Small intestine (tissue), 7 donors: ENCODE measurements at regions not wholly inside any gene's neighbourhood (a gene's known extent, or its start where the extent isn't known, plus 50 kb on each side); places are given as distances from the start of the nearest gene placed in this dataset.

Source experiments
- DNase-seq, 2 donors: peaks; one replicate each; pipeline versions ENCODE4 v3.0.0 to v3.0.0-alpha.2; 2013
- FAIRE-seq: peaks from 2 replicates; lab custom pipeline; 2012; peaks lifted over from hg19 to GRCh38; lab: Jason Lieb, UNC
- H3K27ac ChIP-seq, 3 donors: one replicate each; pipeline ENCODE4 v1.5.1; 2013; ENCODE audit warnings: low read length in 2 of 3, mild to moderate bottlenecking in 2 of 3, control low read depth in 1 of 3, inconsistent platforms in 1 of 3, low read depth in 1 of 3, moderate library complexity in 1 of 3
- H3K27me3 ChIP-seq, 3 donors: one replicate each; pipeline ENCODE4 v1.6.1; 2013; ENCODE audit warnings: low read length in 3 of 3, inconsistent platforms in 1 of 3; ENCODE audit not compliant: control insufficient read depth in 3 of 3, insufficient read depth in 3 of 3
- H3K36me3 ChIP-seq, 3 donors: one replicate each; pipeline ENCODE4 v1.6.1; 2013; ENCODE audit warnings: low read length in 3 of 3, inconsistent platforms in 1 of 3, low read depth in 1 of 3, mild to moderate bottlenecking in 1 of 3, moderate library complexity in 1 of 3; ENCODE audit not compliant: control insufficient read depth in 3 of 3, insufficient read depth in 2 of 3
- H3K4me1 ChIP-seq, 3 donors: one replicate each; pipeline ENCODE4 v1.6.1; 2013; ENCODE audit warnings: low read length in 2 of 3, inconsistent platforms in 1 of 3, low read depth in 1 of 3, mild to moderate bottlenecking in 1 of 3, moderate library complexity in 1 of 3; ENCODE audit not compliant: control insufficient read depth in 3 of 3, insufficient read depth in 2 of 3
- H3K4me3 ChIP-seq, 3 donors: one replicate each; pipeline ENCODE4 v1.5.1; 2013; ENCODE audit warnings: low read length in 3 of 3, control low read depth in 1 of 3, inconsistent platforms in 1 of 3, low read depth in 1 of 3, mild to moderate bottlenecking in 1 of 3, moderate library complexity in 1 of 3
- H3K9me3 ChIP-seq, 2 donors: one replicate each; pipeline ENCODE4 v1.6.1; 2013; ENCODE audit warnings: low read depth in 1 of 2, low read length in 1 of 2; ENCODE audit not compliant: control insufficient read depth in 2 of 2, insufficient read depth in 1 of 2
- WGBS, 3 donors: extraction: QIAGEN DNeasy Blood & Tissue Kit; methylation state at CpG; one replicate each; pipeline ENCODE4 v1.1.7; 2013; 5-methylcytosine and 5-hydroxymethylcytosine counted together
- donor health status: healthy with polysubstance abuse.
- donor health status: control.
- donor health status: control.
- donor health status: Bipolar disorder and iron deficiency.
- donor health status: healthy.

DNA sequence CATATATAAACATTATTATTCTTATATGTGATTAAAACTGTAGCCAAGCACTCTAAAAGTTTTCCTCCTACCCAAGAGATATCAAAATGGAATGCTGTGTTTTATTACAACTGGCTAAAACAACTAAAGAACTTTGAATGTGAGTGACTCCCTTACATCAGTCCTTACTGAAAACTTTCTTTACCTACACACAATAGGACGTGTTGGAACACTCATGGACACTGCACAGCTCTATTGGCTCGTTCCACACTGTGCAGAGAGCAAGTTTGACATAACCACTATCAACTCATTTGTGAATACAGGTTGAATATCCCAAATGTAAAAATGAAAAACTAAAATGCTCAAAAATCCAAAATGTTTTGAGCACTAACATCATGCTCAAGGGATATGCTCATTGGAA is 650.6 kb downstream of the SLC4A3 start:
- Histone ChIP-seq H3K4me1 (no peaks in the 10 kb centered on the region), H3K36me3 (no peaks in the 10 kb centered on the region), H3K9me3 (no peaks in the 10 kb centered on the region), H3K27me3 (no peaks in the 10 kb centered on the region), H3K27ac (no peak overlapping the region), H3K4me3 (no peak overlapping the region)
- no peak for FAIRE-seq
- WGBS, 3 donors, result 4 to 36% (median 6%) methylated on average over 2 of the region's 2 CpGs
- no peak for DNase-seq

DNA sequence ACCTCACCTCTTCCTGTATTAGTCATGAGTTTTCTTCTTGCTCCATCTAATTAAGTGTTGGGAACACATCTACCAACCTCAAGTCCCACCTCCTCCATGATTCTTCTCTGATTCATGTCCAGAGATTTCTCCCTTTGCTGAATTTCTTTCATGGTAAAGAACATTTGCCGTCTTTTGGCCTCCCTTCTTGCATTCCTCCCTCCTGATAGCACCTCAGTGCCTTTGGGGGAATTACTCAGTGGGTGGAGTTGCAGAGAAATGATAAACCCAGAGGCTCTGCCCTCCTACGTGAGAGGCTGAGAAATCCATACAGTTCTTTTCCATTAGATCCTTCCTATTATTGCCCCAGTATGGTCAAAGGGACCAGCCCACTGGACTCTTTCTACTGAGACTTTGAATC is 651.9 kb downstream of the SLC4A3 start:
- no peaks in the 10 kb centered on the region for H3K9me3 ChIP-seq
- no peak for FAIRE-seq

DNA sequence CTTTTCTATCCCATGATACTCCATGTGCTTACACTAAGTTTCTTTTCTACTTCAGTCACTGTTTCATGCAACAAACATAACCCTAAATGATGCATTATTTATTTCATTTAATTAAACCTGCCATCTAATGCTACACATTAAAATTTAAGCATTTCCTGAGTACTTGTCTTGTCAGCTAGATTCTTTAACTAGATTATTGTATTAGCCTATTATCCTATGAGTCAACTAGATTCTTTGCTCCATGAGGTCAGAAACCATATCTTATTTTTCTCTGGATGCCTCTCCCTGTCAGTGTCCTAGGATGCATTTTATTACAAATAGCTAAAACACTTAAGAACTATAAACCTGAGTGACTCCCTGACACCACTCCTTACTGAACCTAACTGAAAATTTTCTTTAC is 652.4 kb downstream of the SLC4A3 start:
- H3K4me1 ChIP-seq, result no peaks in the 10 kb centered on the region
- no peaks in the 10 kb centered on the region for H3K9me3 ChIP-seq
- no peaks in the 10 kb centered on the region for H3K36me3 ChIP-seq
- no peak for DNase-seq
- H3K27ac ChIP-seq, result no peak overlapping the region
- no peak for FAIRE-seq
- no peaks in the 10 kb centered on the region for H3K27me3 ChIP-seq
- no peak overlapping the region for H3K4me3 ChIP-seq

More for the DNA sequence above, 651.9 kb downstream of the SLC4A3 start:
- no peak overlapping the region for H3K27ac ChIP-seq
- H3K4me1 ChIP-seq, result no peaks in the 10 kb centered on the region
- H3K4me3 ChIP-seq, result no peak overlapping the region
- 70 to 83% (median 73%) methylated on average over 2 of the region's 2 CpGs for WGBS, 3 donors
- DNase-seq, result no peak
- H3K36me3 ChIP-seq, result no peaks in the 10 kb centered on the region
- no peaks in the 10 kb centered on the region for H3K27me3 ChIP-seq

DNA sequence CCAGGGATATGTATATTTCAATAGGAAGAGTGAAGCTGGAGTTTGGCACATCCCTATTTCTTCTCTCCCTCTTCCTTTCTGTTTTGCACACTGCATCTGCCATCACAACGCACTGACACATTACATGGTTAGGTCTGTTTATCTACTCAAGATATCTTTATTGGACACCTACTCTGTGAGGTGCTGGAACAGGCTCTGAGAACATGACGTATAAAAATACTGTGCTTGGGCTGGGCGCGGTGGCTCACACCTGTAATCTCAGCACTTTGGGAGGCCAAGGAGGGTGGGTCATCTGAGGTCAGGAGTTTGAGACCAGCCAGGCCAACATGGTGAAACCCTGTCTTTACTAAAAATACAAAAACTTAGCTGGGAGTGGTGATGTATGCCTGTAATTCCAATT is 653.3 kb downstream of the SLC4A3 start:
- FAIRE-seq (no peak), DNase-seq (no peak)
- no peaks in the 10 kb centered on the region for H3K4me1 ChIP-seq
- H3K36me3 ChIP-seq, result no peaks in the 10 kb centered on the region
- no peaks in the 10 kb centered on the region for H3K27me3 ChIP-seq
- no peaks in the 10 kb centered on the region for H3K9me3 ChIP-seq
- WGBS, 3 donors, result 75 to 86% (median 76%) methylated on average over 4 of the region's 4 CpGs
- H3K27ac ChIP-seq, result no peak overlapping the region
- H3K4me3 ChIP-seq, result no peak overlapping the region

DNA sequence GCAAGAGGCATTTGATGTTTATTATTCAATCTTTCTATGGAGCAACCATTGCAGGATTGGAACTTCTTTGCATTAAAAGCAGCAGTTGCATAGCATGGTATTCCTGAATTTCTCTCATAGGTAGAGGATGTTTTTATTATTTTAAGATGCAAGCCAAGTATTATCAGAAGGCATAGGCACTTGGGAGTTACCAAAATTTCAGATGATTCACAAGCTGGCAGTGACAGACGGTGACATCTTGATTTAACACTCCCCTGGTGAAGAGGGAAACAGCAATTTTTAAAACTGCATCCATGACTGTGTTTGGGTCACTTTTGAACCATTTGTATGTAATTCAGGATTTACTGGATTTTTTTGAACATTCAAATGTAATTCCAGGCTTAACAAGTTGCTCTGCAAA is 654.3 kb downstream of the SLC4A3 start:
- no peaks in the 10 kb centered on the region for H3K4me1 ChIP-seq
- H3K27me3 ChIP-seq, result no peaks in the 10 kb centered on the region
- DNase-seq (no peak), FAIRE-seq (no peak)
- no peaks in the 10 kb centered on the region for H3K9me3 ChIP-seq
- no peak overlapping the region for H3K27ac ChIP-seq
- no peak overlapping the region for H3K4me3 ChIP-seq
- WGBS, 3 donors, result 68 to 87% (median 80%) methylated on average over 1 of the region's 1 CpG
- H3K36me3 ChIP-seq, result no peaks in the 10 kb centered on the region

DNA sequence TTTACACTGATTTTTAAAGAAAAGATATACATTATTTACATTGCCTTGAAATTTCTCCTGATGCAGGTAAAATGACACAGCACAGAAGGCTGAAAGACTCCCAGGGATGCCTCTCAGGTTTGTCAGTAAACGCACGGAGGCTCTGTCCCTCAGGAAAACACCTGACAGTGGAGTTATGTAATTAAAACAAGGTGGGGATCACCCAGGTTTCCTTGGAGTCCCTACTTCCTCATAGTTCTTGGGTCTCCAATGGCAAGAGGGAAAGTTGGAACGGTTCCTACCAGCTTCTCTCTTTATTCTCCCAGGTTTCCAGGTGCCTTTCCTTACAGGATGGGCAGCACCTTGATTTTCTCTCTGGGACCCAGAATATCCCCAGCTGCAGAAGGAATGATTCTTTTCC is 654.8 kb downstream of the SLC4A3 start:
- H3K27me3 ChIP-seq, result no peaks in the 10 kb centered on the region
- H3K4me1 ChIP-seq, result no peaks in the 10 kb centered on the region
- no peaks in the 10 kb centered on the region for H3K36me3 ChIP-seq
- no peak overlapping the region for H3K4me3 ChIP-seq
- FAIRE-seq, result no peak
- H3K9me3 ChIP-seq, result no peaks in the 10 kb centered on the region
- no peak overlapping the region for H3K27ac ChIP-seq
- WGBS, 3 donors, result 54 to 77% (median 61%) methylated on average over 3 of the region's 3 CpGs
- no peak for DNase-seq

DNA sequence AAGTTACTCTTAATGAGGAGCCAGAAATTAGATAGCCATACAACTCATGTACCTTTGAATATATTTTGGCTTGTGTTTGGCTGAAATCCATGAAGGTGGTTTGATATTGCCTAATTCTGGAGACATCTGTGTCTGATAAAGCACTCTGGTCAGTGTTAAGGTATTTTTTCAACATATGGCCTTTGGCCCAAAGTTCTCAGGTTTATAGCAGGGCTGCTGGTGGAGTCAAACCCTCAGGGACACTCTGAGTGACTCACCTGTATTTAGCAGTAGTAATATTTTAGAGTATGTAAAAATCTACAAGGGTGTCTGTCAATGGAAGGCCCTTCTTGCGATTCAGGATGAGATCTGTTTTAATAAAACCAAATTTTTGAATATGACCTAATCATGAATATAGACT is 666.5 kb downstream of the SLC4A3 start:
- Histone ChIP-seq H3K4me3 (no peak overlapping the region), H3K36me3 (no peaks in the 10 kb centered on the region), H3K27ac (no peak overlapping the region), H3K27me3 (no peaks in the 10 kb centered on the region), H3K4me1 (no peaks in the 10 kb centered on the region), H3K9me3 (no peaks in the 10 kb centered on the region)
- DNase-seq, result no peak
- FAIRE-seq, result no peak
- WGBS, 3 donors, result 79 to 97% (median 91%) methylated on average over 1 of the region's 1 CpG

DNA sequence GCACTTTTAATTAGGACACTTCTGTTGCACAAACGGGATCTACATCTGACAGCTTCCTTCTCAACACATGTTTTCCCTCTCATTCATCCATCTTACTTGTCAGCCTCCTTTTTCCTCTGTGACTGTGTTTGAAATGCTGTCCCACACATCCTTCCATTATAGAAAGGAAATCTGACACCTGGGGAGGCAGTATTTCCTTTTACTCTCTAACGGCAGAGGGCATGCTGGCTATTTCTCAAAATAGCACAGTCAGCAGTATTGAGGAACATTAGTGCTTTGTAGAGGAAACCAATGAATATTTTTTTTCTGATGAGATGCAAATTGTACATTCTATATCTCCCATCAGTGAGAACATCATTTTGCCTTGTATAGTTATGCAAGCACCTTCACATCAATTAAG is 668.7 kb downstream of the SLC4A3 start:
- Histone ChIP-seq H3K27ac (no peak overlapping the region), H3K27me3 (no peaks in the 10 kb centered on the region), H3K36me3 (no peaks in the 10 kb centered on the region), H3K4me3 (no peak overlapping the region), H3K4me1 (no peaks in the 10 kb centered on the region), H3K9me3 (no peaks in the 10 kb centered on the region)
- no peak for DNase-seq
- 14 to 24% (median 19%) methylated on average over 2 of the region's 2 CpGs for WGBS, 3 donors
- FAIRE-seq, result no peak

DNA sequence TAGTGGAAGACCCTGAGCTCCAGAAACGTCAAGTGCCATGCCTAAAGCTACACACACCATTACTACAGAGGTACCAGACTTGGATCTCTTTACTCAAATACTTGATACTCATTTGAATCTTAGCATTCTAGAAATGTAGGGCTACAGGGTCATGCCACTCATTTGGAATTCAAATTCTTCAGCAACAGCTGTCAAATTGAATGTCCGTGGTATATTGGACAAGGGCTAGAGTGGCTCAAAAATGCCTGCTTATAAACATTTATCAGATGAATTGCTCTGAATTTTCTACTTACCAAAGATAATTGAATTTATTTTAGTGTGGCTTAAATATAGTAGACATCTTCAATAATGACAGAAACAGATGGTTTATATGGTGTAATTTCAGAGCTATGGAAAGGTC is 669.7 kb downstream of the SLC4A3 start:
- Histone ChIP-seq H3K36me3 (no peaks in the 10 kb centered on the region), H3K9me3 (no peaks in the 10 kb centered on the region), H3K4me1 (no peaks in the 10 kb centered on the region), H3K27ac (no peak overlapping the region), H3K4me3 (no peak overlapping the region), H3K27me3 (no peaks in the 10 kb centered on the region)
- FAIRE-seq (no peak), DNase-seq (no peak)
- WGBS, 3 donors, result 81 to 87% (median 83%) methylated on average over 2 of the region's 2 CpGs
